Muscle of arm (tissue), 1 donor: ENCODE measurements at regions not wholly inside any gene's neighbourhood (a gene's known extent, or its start where the extent isn't known, plus 50 kb on each side); places are given as distances from the start of the nearest gene placed in this dataset.
"Not testable (repeated sequence)": the region's sequence is repeated elsewhere in the genome, so short reads cannot be mapped to it uniquely, and the experiment has no call there.

ENCODE experiments used
- DNase-seq: peaks from one replicate; pipeline ENCODE4 v3.0.0-alpha.2; 2013

GRCh38 chr2:150107816-150108215 is 379.7 kb downstream of the RND3 start:
- no peak for DNase-seq

- DNase-seq: no peak
These were observed 380.3 kb downstream of the RND3 start for GRCh38 chr2:150107170-150107569.

GRCh38 chr2:150101947-150102346 is 385.5 kb downstream of the RND3 start:
- DNase-seq: no peak

DNA sequence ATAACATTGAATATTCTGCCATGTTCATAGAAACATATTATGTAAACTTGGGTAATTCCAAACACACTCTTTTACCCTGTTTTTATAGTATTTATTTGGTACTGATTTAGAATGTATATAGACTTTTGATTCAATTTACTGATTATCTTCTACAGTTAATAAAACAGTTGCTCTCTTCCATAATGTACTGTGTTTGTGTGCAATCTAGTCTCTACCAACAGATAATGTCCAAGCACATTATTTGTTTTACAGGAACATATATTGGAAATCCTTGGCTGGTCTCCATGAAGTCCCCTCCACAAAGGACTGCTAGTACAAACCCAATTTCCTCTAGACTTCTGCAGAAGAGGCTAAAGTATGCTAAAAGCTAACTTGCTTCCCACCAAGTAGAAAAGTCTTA is 386.6 kb downstream of the RND3 start:
- no peak for DNase-seq

DNA sequence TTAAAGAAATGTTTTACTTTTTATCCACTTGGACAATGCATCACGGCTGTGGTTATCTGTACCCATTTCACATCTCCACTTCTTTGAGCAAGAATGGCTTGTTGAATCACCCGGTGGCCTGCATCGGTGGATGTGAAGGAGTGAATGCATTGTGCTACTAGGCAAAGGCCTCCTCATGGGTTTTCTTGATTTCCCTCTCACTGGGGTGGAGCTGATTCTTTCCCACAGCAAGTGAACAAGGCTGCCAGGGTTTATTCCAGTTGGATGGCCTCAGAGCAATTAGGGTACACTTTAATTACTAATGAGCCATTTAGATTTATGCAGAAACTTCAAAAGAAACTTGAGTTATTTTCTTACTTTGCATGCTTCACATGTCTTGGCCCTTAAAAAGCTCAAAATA is 387.1 kb downstream of the RND3 start:
- DNase-seq: no peak

DNA sequence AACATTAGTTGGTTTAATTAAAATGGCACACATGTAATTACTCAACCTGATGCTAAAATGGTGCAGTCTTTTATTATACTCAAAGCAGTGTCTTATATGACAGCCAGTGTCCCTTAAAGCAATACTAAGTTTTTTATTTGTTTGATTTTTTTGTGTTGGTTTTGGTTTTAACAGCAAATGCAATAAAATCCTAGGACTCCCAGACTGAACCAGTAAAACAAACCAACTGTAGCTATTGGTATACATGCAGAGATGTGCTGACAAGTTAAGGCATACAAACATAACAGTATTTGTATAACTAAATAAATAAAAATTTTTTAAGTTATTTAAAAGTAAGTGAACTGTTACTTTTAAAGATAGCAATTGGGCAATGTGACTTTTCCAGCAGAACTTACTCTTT is 387.7 kb downstream of the RND3 start:
- DNase-seq: no peak

DNA sequence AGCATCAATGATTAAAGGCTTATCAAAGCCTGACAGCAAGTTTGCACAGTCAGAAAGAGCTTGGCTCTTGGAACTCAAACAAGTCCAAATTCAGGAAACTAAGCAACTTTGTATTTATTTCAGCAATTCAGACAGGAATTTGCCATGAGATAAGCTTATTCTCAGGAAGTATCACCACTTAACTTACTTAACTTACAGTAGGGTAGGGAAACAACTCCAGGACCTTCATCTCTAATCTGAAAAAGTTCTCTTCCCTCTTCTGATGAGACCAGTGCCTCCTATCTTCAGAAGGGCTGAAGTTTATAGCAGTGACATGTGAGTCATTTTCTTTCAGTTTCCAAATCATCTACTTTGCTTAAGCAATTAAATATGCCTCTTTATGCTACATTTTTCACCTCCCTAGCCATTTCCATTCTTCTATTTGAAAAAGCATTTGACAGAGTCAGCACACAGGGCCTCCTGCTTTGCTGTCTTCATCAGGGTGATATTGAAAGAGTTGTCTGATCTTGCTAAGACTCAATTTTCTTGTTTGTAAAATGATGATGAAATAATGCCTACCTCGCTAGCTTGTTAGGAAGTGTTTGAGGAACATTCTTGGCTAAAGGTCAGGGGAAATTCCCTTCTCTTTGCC is 389.5 kb downstream of the RND3 start:
- no peak for DNase-seq

DNA sequence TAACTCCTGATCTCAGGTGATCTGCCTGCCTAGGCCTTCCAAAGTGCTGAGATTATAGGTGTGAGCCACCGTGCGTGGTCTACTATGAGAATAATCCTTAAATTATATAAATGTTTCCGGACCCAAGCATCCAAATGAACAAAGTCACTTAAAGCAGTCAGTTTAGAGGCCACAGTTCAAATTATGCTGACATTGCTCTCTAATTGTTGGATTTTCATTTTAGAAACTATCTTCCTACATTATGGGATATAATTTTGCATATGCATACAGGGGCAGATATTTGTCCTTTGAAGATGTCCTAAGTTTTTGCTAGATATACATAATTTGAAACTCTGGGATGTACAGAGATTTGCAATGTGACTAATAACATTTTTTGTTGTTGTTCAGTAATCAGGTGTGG is 390.1 kb downstream of the RND3 start:
- DNase-seq: no peak

- no peak for DNase-seq
These were observed 391.9 kb downstream of the RND3 start for GRCh38 chr2:150095361-150096095.

DNA sequence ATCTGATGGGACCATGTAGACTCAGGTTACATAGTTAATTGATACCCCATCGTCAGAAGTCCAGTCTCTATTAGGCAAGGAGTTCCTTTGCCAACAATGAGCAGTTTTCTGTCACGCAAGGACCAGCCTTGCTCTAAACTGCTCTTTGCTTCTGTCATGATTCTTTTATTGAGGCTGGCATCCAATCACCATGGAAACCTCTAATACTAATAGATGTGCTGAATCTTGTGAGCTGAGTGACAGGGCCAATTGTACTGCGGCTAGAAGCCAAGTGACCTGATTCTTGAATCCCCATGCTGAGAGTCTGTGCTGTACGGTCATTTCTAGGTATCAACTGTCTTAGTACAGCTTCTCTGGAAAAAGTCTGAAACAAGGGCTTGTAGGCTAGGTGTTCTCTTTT is 395.6 kb downstream of the RND3 start:
- DNase-seq: peak; percentile 39

GRCh38 chr2:150090031-150090430 is 397.4 kb downstream of the RND3 start:
- DNase-seq: no peak

DNA sequence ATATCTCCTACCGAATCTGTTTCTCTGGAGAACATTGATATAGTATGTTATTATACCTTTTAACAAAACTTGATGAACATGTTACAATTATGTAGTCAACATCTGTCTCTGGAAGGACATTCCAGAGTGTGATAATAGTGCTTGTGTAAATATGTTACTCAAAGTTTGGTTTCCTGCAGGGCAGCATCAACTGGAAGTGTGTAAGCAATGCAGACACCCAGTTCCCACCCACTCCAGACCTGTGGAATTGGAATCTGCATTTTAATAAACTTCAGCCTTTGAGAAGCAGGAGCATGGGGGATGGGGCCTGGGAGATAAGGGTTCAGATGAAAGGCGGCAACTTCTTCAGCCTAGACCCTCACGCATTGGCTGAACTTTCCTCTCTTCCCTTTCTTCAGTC is 398.9 kb downstream of the RND3 start:
- no peak for DNase-seq

GRCh38 chr2:150085478-150085877 is 402.0 kb downstream of the RND3 start:
- DNase-seq: no peak

DNA sequence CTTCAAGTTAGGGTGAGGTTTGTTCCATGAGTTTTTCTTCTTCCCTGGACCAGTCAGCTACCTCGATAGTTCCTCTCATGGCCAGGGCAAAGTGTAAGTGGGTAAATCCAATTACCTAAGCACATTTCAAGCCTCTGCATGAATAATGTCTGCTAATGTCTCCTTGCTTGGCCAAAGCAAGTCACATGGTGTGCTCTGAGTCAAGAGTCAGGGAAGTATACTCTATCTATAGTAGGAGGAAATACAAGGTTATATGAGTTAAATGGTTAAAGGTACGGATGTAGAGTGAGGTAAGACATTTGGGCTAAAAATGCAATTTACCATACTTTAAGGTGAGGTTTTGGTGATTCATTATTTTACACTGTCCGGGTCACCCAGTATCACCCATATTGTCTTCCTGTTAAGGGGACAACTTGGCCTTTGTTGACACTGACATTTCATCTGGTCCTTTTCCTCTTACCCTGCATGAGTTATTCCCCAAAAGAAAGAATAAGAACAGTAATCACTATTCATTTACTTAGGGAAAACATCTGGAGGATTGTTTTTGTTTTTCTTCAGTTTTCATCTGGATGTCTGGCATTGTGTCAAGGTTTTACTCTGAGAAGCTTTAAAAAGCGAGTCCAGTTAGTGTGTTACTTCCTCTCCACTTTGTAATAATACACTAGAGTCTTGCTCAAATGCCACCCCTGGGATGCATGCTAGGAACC is 405.5 kb downstream of the RND3 start:
- peak; percentile 82 for DNase-seq

DNA sequence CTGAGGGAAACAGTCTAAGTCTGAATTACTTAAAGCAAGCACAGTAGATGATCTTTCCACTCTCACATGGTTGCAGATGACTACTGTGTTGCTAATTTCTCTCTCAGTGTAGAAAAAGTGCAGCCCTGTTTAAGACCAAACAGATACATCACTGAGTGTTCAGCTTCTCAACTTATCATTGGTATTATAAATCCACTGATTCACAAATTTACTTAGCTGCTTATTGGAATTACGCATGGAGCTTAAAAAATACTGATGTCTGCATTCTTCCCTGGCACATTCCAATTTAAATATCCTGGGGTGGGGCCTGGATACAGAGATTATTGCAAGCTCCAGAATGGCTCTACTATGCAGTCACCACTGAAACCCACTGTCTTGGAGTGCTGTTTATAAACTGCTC is 411.2 kb downstream of the RND3 start:
- no peak for DNase-seq

- DNase-seq: no peak
These were observed 411.6 kb downstream of the RND3 start for GRCh38 chr2:150075831-150076230.

DNA sequence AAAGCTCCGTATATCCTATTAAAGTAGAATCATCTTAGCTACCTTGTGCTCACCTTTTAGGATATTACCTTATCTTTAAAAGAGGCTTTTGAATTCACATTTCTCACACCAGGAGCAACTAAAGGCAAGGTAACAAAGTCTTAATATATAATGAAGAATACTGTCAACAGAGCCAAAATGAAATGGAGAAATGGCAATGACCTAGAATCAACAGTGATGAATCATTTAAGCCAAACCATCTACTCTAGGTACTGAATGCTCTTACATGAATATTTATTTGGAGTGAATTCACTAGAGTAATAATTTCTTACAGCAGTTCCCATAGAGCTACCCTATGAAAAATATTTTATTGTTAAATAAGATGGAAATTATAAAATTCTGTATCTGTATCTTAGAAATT is 421.0 kb downstream of the RND3 start:
- DNase-seq: no peak

GRCh38 chr2:150063931-150064548 is 423.4 kb downstream of the RND3 start:
- peak; percentile 57 for DNase-seq

DNA sequence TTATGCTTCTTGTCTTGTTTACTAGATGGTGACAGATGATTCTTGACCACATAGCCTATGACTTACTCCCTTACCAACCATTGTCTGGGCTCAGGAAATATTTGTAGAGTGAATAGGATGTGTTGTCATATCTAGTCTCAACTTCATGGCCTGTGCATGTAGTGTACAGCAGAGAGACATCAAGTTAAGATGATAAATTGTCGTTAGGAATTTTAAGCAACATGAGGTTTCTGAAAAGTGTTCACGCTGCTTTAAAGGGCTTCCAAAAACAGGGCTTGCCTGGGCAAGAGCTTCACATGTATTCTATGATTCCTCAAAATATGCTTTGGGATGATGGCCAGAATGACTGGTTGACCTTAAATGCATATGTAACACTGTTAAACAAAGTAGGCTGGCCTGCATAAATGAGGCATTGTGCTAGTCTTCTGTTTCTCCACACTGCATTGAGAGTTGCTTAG is 424.0 kb downstream of the RND3 start:
- DNase-seq: no peak

- peak; percentile 83 for DNase-seq
These were observed 425.1 kb downstream of the RND3 start for GRCh38 chr2:150062416-150062815.

- DNase-seq: peak; percentile 46
These were observed 427.1 kb downstream of the RND3 start for GRCh38 chr2:150060341-150060740.

- not testable (repeated sequence) for DNase-seq
These were observed 427.8 kb downstream of the RND3 start for GRCh38 chr2:150059676-150060075.

DNA sequence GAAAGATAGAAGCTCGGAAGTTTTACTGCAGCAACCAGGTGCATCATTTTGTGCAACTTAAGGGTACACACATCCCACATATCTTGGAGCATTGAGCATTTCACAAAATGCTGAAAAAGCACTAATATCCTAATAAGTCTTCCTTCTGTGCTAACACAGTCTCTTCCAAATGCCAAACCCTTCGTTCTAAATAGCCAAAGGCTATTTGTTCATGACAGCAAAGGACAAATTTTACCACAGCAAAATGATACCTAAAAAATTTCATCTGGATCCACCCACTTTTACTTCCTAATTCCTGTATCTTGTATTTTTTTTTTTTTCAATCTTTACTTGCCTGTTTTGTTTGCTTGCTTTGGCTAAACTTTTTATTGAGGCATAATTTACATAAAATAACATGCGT is 435.0 kb downstream of the RND3 start:
- no peak for DNase-seq
